Inflammatory macrophage treated with lipopolysaccharide for 4 hours (primary cell): ENCODE measurements at regions not wholly inside any gene's neighbourhood (a gene's known extent, or its start where the extent isn't known, plus 50 kb on each side); places are given as distances from the start of the nearest gene placed in this dataset.

ENCODE experiments used
- DNase-seq: peaks from one replicate; pipeline ENCODE4 v3.0.0-alpha.2; 2020

DNA sequence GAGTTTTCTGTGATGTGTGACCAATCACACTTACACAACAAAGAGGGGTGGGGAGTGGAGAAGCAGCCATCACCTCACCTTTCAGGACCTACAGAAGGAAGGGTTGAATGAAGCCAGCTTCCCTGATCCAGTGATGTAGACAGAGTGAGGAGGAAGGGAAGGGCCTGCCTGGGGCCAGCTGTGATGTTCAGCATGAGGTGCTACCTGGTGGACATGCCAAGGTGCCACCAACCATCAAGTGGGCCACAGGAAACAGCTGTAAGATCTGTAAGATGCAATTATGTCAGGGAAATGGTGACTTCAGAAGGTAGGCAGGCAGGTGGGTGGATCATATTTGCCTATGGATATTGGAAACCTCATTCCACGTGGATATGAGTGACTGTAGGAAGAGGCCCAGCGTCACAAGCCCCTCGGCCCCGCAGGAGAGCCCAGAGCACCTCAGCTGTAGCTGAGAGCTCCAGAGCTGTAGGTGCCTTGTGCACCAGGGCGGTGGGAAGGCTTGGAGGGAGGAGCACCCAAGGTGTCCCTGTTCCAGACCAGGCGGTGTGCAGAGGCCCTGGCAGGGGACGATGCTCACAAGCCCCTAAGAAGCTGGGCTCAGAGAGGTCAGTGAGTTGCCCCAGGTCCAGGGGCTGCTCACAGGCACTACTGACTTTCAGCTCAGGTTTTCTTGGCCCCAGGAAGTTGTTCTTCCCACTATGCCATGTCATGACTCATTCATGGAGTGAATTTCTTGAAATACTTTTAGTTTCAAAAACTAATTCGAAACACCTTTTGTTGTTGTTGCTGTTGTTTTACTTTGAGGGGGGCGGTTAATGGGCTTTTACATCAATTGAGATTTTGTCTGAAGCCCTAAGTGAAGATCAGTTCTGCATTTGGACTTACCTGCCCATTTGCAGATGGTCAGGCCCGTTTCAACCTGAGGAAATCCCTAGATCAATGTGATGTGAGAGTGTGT, 94.2 kb upstream of the ALDH1A3 start:
- DNase-seq: no peak

DNA sequence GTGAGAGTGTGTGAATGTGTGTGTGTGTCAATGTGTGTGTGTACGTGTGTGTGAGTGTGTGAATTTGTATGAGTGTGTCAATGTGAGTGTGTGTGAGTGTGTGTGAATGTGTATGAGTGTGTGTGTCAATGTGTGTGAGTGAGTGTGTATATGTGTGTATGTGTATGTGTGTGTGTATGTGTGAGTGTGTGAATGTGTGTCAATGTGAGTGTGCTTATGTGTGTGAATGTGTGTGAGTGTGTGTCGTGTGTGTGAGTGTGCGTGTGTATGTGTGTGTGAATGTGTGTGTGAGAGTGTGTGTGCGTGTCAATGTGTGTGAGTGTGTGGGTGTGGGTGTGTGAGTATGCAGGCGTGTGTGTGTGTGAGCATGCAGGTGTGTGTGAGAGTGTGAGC, 93.5 kb upstream of the ALDH1A3 start:
- no peak for DNase-seq

DNA sequence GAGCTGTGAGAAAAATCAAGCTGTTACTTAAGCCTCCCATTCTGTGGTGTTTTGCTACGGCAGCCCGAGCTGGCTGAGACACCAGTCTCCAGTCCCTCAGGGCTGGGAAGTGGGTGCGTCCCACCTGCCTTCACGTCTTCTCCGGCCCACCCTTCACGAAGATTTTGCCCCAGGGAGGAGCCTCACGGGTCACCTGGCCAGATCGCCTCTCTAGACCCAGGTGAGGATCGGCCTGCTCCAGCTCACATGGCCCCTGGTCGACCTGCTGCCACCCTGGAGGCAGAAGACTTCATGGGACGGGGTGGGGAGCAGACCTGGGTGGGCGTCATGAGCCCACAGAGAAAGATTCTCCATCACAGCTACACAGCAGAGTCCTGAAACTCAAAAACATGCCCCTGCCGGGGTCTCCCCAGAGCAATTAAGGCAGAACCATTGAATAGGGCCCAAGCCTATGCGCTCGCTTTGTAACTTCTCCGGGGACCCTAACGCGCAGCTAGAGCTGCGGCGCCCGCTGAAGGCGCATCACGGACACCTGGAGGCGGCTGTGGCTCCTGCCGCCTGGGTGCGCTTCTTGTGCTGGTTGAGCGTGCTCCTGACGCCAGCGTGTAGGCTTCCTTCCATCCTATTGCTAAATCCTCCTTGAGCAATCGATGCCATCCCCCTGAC, 92.6 kb upstream of the ALDH1A3 start:
- no peak for DNase-seq

DNA sequence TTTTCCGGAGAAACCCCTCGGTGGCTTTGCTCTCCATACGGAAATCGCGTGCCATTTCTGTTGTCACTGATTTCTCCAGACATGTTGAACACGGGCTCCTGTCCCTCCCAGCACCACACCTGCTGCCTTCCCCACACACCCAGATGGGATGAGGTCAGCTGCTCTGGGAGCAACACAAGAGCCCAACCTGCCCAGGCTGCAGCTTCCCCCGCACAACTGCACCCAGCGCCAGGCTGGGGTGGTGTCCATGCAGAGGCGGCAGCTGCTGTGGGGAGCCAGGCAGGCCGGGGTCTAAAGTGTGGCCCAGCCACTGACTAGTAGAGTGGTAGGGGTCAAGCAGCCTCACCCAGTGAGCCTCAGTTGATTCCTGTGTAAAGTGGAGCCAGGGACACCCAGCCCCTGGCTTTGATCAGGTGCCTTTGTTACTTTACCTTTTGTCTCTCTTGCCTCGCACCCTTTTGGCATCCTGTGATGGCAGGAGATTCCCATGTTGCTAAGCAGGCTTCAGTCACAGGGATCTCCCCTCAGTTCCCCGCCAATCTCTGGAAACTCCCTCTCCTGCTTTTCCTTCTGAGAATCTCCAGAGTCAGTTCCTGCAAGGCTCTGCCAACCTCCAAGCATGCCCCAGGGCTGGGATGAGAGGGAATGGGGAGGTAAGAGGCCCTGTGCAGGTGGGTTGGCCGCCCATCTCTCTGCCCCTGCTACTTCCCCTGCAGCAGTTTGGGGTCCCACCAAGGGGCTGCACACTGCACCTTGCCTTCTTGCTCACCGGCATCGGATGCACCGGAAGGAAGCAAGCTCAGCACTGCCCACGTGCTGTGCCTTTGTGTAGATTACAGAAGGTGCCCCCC, 91.8 kb upstream of the ALDH1A3 start:
- no peak for DNase-seq

DNA sequence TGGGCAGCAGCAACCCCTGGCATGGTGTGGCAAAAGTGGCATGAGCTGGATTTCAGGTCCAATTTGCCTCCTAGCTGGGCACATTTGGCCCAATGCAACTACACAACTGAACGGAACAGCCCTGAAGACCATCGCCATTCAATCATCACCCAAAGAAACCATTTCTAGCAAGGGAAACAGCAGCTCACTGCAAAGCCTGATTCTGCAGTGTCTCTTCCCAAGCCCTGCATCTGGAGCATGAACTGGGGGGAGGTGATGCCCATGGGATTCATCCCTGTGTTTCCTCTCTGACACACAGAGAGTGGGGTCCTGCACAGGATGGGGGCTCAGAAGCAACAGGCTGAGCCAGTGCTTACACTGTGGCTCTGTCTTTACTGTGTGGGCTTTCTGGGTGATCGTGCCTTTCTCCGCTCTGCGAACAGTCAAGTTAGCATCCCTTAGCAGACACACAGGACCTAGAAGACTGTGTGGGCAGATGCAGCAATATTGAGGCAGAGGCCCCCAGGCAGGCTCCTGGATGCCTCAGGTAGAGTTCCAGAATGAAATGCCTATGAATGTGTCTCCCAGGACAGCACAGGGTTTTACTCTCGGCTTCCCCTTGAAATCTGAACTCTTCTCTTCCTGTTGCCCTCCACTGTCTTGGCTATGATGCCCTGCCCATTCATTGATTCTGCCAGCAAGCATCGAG, 91.1 kb upstream of the ALDH1A3 start:
- DNase-seq: no peak

DNA sequence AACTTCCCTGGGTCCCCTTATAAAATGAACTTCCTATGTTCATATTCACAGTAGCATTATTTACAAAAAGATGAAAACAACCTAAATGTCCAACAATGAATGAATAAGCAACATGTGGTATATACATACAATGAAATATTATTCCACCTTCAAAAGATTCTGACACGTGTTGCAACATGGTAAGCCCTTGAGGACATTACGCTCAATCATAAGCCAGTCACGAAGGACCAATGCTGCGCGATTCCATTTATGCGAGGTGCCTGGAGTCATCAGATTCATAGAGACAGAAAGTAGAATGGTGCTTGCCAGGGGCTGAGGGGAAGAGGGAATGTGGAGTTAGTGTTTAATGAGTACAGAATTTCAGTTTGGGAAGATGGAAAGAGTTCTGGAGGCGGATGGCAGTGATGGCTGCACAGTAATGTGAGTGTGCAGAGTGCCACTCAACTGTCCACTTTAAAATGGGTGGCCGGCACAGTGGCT, 88.8 kb upstream of the ALDH1A3 start:
- DNase-seq: no peak

DNA sequence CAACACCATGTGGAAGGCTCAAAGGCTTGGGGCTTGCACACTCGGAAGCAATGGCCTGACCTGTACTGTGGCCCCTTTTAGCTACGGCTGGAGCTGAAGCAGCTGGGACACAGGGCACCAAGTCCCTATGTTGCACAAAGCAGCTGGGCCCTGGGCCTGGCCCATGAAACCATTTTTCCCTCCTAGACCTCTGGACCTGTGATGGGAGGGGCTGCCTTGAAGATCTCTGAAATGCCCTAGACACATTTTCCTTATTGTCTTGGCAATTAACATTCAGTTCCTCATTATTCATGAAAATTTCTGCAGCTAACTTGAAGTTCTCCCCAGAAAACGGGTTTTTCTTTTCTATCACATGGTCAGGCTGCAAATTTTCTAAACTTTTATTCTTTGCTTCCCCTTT, 85.6 kb upstream of the ALDH1A3 start:
- DNase-seq: no peak

DNA sequence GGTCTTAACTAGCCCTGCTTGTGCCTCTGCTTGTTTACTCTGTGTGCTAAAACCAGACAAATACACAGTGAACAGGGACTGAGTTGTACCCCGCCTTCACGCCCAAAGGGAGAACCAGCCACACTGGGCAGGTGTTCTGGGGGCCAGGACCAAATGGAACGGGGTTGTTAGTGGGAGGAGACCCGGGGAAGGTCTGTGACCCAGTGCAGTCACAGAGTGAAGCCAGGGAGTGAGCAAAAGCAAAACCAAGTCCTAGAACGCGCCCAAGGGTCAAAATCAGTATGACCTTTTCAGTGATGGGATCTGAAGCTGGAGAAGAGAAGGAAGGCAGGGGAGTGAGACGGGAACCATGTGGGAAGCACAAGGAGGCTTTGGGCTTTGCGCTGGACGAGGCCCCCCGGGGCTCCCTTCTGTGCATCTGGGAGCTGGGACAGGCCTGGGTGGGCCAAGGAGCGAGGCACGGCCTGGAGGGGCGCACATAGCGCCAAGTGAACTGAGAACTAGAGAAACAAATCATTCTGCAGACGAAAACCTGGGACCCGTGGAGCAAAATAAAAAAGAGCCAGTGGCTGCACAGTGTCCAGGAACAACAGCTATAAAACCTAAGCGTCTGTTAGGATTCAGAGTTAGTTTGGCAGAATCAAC, 78.3 kb upstream of the ALDH1A3 start:
- DNase-seq: no peak

DNA sequence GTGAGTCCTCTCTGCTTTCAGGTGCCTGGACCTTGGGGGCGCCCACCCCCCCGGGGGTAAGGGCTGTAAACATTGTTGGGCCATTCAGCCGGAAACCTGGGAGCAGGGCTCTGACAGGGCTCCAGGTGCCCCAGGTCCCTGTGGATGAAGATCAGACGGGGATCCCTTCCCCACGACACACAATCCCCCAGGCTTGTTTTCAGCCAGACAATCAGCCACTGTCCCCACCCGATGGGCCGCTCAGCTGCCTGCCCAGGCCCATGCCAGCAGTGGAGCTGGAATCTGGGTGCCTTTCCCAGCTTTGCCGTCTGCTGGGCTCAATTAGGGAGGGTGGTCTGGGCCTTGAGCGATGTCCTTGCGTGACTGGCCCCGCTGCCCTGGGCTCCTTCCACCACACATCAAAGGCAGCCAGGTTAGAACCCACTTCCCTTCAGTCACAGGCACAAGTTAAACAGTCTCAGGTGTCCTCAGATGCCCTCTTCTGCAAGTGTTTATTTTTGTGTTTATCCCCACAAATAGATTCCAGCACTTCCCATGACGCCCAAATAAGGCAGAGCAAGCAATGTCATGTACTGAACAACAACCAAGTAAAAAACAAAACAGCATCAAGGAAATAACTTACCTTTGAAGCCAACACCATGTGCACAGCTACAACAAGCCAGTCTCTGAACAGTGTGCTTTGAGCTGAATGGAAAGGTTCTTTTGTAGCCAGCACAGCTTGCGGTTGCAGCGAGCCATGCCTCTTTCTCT, 77.0 kb upstream of the ALDH1A3 start:
- DNase-seq: no peak

DNA sequence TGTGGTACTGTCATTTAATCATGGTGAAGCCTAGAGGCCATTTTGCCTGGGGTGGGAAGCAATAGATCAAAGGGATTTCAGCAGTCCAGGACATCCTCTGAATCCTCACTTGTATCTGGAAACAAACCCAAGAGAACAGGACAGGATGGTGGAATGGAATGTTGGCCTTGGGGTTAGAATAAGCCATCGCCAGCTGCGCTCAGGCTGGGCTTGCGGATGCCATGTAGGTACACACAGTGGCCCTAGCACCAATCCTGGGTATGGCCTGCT, 76.5 kb upstream of the ALDH1A3 start:
- no peak for DNase-seq

DNA sequence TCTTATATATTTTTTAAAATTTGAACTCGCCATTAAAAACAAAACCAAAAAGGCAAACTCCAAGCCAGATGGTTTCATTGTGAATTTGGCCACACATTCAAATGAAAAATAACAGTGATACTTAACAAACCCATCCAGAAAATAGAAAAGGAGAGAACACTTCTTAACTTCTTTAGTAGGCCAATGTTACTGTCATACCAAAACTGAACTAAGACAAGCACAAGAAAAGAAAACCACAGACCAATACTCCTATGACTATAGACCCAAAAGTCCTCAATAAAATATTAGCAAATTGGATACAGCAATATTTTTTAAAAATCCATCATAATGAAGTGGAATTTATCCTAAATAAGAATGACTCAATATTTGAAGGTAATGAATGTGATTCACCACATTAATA, 73.5 kb upstream of the ALDH1A3 start:
- DNase-seq: no peak

DNA sequence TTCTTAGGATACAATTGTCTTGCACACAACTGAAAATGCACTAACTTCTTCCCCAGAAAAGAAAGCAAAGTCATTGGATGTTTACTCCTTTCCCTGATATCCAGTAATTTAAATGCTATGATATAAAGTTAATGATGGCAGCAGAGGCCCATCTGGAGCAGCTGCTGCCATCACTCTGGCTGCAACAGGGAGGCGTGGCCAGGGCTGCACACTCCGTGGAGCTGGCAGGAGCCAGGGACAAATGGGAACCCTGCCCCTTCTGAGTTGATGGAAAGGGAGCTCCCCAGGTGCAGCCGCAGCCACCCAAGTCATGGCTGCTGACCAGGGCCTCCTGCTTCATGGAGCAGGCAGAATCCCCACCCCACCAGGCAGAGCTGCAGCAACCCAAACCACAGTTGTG, 72.6 kb upstream of the ALDH1A3 start:
- DNase-seq: no peak

DNA sequence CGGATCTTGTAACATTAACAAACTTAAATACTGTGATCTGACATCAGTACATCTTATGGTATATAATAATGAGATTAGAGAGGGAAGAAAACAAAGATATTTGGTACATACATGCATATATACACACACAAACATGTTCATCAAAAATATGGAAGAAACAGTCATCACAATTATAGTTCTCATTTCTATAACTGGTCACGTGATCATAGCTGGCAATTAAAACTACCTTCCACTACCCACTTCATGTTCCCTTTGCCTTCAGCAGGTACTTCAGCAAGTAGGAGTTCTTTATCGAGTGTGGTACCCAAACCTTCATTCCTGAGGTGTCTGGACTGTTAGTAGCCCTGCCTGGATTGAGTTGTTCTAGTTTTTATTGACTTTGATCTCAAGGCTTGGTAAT, 70.9 kb upstream of the ALDH1A3 start:
- no peak for DNase-seq

DNA sequence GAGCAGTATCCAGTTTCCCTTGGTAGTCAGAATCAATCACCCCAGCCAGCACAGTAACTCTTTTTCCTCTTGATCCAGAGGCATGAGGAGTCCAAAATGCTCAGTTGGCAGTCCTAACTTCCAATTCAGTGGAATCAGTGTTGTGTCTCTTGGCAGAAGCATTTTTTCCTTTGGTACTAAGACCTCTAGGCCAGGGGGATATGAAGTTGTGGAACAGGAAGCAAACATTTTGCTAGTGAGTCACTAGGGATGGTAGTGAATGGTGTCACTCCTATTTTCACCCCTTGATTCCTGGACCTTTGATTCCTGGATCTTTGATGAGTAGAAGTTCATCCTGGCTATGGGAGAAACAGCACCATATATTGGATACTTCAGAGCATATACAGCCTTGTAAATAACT, 70.5 kb upstream of the ALDH1A3 start:
- DNase-seq: no peak

DNA sequence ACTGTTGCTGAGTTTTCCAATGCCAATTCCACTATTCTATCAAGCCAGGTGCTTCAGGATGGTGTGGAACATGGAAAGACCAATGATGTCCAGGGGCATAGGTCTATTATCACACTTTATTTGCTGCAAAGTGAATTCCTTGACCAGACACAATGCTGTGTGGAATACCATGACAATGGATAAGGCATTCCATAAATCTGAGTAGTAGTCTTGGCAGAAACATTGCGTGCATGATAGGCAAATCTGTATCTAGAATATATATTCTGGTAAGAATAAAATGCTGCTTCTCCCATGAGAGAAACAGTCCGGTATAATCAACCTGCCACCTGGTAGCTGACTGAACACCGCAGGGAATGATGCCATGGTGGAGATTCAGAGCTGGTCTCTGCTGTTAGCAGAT, 70.0 kb upstream of the ALDH1A3 start:
- DNase-seq: no peak

DNA sequence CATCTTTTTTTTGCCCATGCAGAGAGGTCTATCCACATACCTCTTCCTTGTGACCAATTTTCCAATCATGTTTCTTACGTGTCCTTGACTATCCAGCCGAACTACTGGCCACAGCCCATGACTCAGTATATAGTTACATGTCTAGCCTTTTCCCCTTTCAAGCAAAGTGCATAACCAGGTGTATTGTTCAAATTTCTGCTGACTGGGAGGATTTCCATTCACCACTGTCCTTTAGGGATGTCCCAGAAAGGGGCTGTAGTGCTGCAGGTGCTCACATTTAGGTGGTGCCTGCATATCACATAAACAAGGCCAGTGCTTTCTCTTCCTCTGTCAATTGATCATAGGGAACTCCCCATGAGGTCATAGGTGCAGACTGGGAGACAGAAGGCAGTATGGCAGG, 69.4 kb upstream of the ALDH1A3 start:
- DNase-seq: no peak

DNA sequence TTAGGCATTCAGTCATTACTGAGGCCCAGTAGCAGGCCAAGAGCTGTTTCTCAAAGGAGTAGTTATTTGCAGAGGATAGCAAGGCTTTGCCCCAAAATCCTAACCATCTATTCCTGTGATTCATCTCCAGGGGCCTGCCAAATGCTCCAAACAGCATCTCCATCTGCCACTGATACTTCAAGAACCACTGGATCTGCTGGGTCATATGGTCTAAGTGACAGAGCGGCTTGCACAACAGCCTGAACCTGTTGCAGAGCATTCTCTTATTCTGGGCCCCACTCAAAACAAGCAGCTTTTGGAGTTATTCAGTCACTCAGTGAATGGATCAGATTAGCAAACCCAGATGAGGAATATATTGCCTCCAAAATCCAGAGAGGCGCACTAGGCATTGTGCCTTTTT, 68.8 kb upstream of the ALDH1A3 start:
- DNase-seq: no peak

DNA sequence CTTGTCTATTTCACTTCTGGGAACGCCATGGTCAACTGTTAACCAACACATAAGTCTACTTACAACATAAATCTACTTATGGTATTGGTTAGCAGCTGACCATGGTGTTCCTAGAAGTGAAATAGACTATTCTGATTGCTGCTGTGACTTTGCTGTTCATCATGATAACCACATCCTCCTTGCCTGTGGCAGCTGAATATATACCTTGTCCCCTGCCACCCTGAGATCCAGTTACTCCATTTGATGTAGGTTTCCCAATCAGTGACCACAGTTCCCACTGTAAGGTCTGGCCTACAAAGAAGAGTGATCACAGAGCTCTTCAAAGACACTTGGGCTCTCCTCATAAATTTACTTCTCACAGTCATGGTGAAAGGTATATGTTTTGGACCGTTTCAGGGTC, 66.8 kb upstream of the ALDH1A3 start:
- no peak for DNase-seq

DNA sequence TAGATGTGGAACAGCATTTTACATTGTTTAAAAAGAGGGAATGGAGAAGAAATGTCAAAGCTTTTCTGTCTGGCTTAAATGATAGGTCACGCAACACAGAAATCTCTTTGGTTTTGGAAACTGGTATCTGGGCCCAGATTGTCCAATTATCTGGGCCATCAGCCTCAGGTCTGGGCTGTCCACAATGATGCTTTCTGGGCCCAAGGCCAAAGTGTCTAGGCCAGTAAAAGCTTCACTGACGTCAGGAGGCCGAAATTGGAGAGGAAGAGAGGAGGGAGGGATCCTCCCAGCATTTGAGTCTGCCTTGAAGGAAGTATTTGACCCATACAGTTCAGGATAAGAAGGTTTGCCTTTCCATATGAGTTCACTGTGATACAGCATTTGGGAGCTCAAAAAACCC, 60.7 kb upstream of the ALDH1A3 start:
- DNase-seq: no peak

DNA sequence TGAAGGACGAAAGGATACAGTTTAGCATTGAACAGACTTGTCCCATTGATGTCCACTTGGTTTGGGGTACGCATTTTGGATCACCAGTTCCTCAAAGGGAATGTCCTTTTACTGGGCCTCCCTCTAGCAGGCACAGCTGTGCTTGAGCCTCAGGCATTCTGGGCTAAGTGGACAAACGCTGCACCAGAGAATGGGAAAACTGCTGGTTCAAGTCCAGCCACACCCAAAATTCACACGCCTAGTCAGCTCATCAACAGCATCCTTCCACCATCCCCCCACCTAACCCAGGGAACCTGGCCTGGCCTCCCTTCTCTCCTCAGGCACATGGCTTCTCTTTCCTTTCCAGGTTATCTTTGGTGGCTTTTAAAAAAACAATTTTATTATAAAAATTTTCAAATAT, 59.1 kb upstream of the ALDH1A3 start:
- DNase-seq: no peak

DNA sequence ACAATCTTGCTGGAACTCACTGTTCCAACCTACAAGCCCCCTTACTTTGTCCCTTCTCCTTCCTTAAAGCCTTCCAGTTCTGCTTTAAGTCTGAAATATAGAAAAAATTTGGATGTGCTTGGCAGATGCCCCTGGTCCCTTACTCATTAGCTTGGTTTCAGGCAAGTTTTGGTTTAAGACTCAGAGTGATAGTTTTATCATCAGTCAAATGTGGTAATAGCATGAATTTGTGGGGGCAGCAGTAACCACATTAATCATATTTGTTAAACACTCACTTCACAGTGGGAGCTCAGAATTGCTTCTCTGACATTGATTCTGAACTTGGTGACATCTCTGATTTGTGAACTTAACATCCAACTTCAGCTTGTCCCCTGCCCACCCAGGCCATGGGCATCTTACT, 58.3 kb upstream of the ALDH1A3 start:
- DNase-seq: no peak

DNA sequence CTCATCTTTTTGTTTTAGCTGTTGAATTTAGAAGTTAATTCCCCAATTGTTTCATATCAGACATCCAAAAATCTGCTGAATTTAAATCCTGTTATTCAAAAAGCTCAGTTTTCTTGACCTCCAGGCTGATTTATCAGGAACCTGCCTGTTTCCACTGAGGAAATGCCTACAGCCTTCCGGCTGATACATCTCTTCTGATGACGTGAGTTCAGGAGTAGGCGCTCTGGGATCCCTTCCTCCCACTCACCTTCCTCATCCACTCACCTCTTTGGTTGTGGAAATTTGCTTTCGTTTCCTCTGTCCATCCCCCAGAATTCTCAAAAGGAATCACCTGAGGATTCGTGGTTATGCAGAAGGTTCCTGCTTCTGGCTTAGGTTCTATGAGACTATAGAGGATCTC, 55.4 kb upstream of the ALDH1A3 start:
- no peak for DNase-seq
